Adrenal gland (tissue), 5 donors: ENCODE measurements at regions not wholly inside any gene's neighbourhood (a gene's known extent, or its start where the extent isn't known, plus 50 kb on each side); places are given as distances from the start of the nearest gene placed in this dataset.

ENCODE experiments used
- POLR2A ChIP-seq, 2 donors: fragments of 450-650 bp; IDR thresholded peaks; one replicate each; pipeline ENCODE4 v1.6.1; 2017; ENCODE audit warnings: antibody characterized with exemption in 2 of 2, mild to moderate bottlenecking in 2 of 2, moderate library complexity in 1 of 2
- TF ChIP-seq, protein P1 (sequence below), 6 experiments: fragments of 450-650 bp in 4 of 6; fragments of 200-600 bp in 2 of 6; sonication (generic) in 1 of 6; IDR thresholded peaks; 1 replicate in 5 of 6; 2 replicates in 1 of 6; pipeline versions ENCODE4 v1.5.1 to v1.8.0; 2016 to 2021; ENCODE audit warnings: antibody characterized with exemption in 6 of 6, mild to moderate bottlenecking in 2 of 6, moderate library complexity in 1 of 6
- donor health status: DM: no; HTN: no; CAD: no.

DNA sequence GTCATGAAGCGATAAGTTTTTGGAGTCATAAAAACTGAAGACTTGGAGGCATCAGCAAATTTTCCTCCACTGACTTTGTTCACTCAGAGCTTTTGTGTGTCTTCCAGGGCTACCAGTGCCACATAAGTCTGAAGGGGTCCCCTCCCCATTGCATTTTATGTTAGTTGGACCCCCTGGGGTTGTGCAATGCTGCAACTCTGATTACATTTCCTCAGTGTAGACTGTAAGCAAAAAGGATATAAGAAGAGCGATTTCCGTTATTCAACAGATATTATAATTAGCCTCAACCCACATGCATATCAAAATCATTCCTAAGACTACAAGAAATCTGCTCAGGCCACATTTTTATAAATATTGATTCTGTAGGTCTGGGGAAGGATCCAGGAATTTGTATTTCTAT lies 324.0 kb downstream of the TDRD3 start:
- TF ChIP-seq POLR2A (IDR thresholded peaks at IDR 0.05): no peak
- TF ChIP-seq, protein P1, sequence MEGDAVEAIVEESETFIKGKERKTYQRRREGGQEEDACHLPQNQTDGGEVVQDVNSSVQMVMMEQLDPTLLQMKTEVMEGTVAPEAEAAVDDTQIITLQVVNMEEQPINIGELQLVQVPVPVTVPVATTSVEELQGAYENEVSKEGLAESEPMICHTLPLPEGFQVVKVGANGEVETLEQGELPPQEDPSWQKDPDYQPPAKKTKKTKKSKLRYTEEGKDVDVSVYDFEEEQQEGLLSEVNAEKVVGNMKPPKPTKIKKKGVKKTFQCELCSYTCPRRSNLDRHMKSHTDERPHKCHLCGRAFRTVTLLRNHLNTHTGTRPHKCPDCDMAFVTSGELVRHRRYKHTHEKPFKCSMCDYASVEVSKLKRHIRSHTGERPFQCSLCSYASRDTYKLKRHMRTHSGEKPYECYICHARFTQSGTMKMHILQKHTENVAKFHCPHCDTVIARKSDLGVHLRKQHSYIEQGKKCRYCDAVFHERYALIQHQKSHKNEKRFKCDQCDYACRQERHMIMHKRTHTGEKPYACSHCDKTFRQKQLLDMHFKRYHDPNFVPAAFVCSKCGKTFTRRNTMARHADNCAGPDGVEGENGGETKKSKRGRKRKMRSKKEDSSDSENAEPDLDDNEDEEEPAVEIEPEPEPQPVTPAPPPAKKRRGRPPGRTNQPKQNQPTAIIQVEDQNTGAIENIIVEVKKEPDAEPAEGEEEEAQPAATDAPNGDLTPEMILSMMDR (IDR thresholded peaks at IDR 0.05): no peak
